Mucosa of stomach (tissue), 1 donor: ENCODE measurements at regions not wholly inside any gene's neighbourhood (a gene's known extent, or its start where the extent isn't known, plus 50 kb on each side); places are given as distances from the start of the nearest gene placed in this dataset.

Experiments
- H3K27me3 ChIP-seq: one replicate; pipeline ENCODE4 v1.7.0; 2013; ENCODE audit warnings: mild to moderate bottlenecking, low read length; ENCODE audit not compliant: control insufficient read depth, insufficient read depth
- H3K36me3 ChIP-seq: one replicate; pipeline ENCODE4 v1.7.0; 2013; ENCODE audit warnings: low read length; ENCODE audit not compliant: control insufficient read depth, insufficient read depth
- H3K4me1 ChIP-seq: one replicate; pipeline ENCODE4 v1.7.0; 2013; ENCODE audit warnings: mild to moderate bottlenecking, low read length; ENCODE audit not compliant: control insufficient read depth, insufficient read depth
- H3K4me3 ChIP-seq: one replicate; pipeline ENCODE4 v1.7.0; 2013; ENCODE audit warnings: low read length
- H3K9ac ChIP-seq: one replicate; pipeline ENCODE4 v1.7.0; 2013; ENCODE audit warnings: mild to moderate bottlenecking, low read length, moderate library complexity
- H3K9me3 ChIP-seq: one replicate; pipeline ENCODE4 v1.7.0; 2013; ENCODE audit warnings: mild to moderate bottlenecking, low read length, moderate library complexity; ENCODE audit not compliant: control insufficient read depth
- donor health status: Pancreatic carcinoma.

DNA sequence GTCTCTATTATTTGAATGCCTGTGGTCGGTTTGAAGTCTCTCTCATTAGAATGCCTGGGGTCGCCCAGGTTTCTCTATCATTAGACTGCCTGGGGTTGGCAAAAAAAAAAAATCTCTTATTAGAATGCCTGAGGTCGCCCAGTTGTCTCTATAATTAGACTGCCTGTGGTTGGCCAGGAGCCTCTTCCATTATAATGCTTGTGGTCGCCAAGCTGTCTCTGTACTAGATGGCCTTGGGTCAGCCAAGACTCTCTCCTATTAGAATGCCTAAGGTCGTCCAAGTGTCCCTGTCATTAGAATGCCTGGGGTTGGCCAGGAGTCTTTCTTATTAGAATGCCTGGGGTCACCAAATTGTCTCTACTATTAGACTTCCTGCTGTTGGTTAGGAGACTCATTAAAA lies 2228.4 kb downstream of the TP53TG3F start:
- Histone ChIP-seq H3K9ac (no peak overlapping the region), H3K27me3 (no peaks in the 10 kb centered on the region), H3K4me3 (no peak overlapping the region), H3K9me3 (no peaks in the 10 kb centered on the region), H3K4me1 (no peaks in the 10 kb centered on the region), H3K36me3 (no peaks in the 10 kb centered on the region)

DNA sequence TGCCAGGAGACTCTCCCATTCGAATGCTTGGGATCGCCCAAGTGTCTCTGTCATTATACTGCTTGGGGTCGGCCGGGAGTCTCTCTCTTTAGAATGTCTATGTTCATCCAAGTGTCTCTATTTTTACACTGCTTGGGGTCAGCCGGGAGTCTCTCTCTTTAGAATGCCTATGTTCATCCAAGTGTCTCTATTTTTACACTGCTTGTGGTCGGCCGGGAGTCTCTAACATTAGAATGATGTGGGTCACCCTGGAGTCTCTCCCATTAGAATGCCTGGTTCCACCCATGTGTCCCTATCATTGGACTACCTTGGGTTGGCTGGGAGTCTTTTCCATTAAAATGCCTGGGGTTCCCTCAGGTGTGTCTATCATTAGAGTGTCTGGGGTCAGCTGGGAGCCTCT lies 2230.4 kb downstream of the TP53TG3F start:
- no peaks in the 10 kb centered on the region for H3K9me3 ChIP-seq

GRCh38 chr16:35690413-35690812 lies 2231.0 kb downstream of the TP53TG3F start:
- Histone ChIP-seq H3K27me3 (no peaks in the 10 kb centered on the region), H3K36me3 (no peaks in the 10 kb centered on the region), H3K4me3 (no peak overlapping the region), H3K9ac (no peak overlapping the region), H3K9me3 (no peaks in the 10 kb centered on the region), H3K4me1 (no peaks in the 10 kb centered on the region)

More for the DNA sequence above, 2230.4 kb downstream of the TP53TG3F start:
- no peaks in the 10 kb centered on the region for H3K4me1 ChIP-seq
- no peak overlapping the region for H3K4me3 ChIP-seq
- H3K36me3 ChIP-seq = no peaks in the 10 kb centered on the region
- H3K27me3 ChIP-seq = no peaks in the 10 kb centered on the region
- no peak overlapping the region for H3K9ac ChIP-seq

DNA sequence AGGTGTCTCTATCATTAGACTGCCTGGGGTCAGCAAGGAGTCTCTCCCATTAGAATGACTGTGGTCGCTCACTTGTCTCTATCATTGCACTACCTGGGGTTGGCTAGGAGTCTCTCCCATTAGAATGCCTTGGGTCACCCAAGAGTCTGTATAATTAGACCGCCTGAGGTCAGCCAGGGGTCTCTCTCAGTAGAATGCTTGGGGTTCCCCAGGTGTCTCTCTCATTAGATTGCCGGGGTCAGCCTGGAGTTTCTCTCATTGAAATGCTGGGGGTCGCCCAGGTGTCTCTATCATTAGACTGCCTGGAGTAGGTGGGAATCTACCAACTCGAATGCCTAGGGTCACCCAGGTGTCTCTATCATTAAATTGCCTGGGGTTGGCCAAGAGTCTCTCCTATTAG lies 2231.6 kb downstream of the TP53TG3F start:
- H3K9me3 ChIP-seq = no peaks in the 10 kb centered on the region
- no peaks in the 10 kb centered on the region for H3K36me3 ChIP-seq
- no peak overlapping the region for H3K9ac ChIP-seq
- H3K4me3 ChIP-seq = no peak overlapping the region
- H3K4me1 ChIP-seq = no peaks in the 10 kb centered on the region
- H3K27me3 ChIP-seq = no peaks in the 10 kb centered on the region

DNA sequence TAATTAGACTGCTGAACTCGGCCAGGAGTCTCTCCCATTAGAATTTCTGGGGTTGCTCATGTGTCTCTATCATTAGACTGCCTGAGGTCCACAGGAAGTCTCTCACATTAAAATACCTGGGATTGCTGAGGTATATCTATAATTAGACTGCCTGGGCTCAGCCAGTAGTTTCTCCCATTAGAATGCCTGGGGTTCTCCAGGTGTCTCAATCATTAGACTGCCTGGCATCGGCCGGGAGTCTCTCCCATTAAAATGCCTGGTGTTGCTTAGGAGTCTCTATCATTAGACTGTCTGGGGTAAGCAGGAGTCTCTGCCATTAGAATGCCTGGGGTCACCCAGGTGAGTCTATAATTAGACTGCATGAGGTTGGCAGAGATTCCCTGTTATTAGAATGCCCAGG lies 2233.4 kb downstream of the TP53TG3F start:
- no peak overlapping the region for H3K4me3 ChIP-seq
- no peaks in the 10 kb centered on the region for H3K4me1 ChIP-seq
- no peak overlapping the region for H3K9ac ChIP-seq
- no peaks in the 10 kb centered on the region for H3K27me3 ChIP-seq
- H3K36me3 ChIP-seq = no peaks in the 10 kb centered on the region
- no peaks in the 10 kb centered on the region for H3K9me3 ChIP-seq

DNA sequence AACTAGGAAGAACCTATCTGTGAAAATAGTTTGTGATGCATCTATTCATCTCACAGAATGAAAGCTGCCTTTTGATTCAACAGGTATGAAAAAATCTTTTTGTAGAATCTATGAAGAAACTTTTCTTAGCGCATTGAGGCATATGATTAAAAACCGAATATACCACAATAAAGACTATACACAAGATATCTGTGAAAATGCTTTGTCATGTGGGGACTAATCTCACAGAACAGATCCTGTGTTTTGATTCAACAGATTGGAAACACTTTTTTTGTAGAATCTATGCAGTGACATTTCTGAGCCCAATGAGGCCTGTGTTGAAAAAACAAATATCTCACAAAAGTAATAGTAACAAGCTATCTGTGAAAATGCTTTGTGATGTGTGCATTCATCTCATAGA lies 2247.5 kb downstream of the TP53TG3F start:
- Histone ChIP-seq H3K36me3 (no peaks in the 10 kb centered on the region), H3K9me3 (no peaks in the 10 kb centered on the region), H3K4me3 (no peak overlapping the region), H3K4me1 (no peaks in the 10 kb centered on the region), H3K27me3 (no peaks in the 10 kb centered on the region), H3K9ac (no peak overlapping the region)

- Histone ChIP-seq H3K9me3 (no peaks in the 10 kb centered on the region), H3K27me3 (no peaks in the 10 kb centered on the region), H3K4me3 (no peak overlapping the region), H3K36me3 (no peaks in the 10 kb centered on the region), H3K4me1 (no peaks in the 10 kb centered on the region), H3K9ac (no peak overlapping the region)
Observed at GRCh38 chr16:35711435-35711834, 2252.0 kb downstream of the TP53TG3F start.

DNA sequence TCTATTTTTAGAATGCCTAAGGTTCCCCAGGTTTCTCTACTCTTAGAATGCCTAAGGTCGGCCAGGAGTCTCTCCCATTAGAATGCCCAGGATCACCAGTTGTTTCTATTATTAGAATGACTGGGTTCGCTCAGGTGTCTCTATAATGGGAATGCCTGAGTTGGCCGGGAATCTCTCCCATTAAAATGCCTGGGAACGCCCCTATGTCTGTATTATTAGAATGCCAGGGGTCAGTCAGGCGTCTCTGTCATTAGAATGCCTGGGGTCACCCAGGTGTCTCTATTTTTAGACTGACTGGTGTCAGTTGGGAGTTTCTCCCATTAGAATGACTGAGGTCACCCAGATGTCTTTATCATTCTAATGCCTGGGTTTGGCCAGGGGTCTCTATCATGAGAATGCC lies 2252.5 kb downstream of the TP53TG3F start:
- no peak overlapping the region for H3K4me3 ChIP-seq

DNA sequence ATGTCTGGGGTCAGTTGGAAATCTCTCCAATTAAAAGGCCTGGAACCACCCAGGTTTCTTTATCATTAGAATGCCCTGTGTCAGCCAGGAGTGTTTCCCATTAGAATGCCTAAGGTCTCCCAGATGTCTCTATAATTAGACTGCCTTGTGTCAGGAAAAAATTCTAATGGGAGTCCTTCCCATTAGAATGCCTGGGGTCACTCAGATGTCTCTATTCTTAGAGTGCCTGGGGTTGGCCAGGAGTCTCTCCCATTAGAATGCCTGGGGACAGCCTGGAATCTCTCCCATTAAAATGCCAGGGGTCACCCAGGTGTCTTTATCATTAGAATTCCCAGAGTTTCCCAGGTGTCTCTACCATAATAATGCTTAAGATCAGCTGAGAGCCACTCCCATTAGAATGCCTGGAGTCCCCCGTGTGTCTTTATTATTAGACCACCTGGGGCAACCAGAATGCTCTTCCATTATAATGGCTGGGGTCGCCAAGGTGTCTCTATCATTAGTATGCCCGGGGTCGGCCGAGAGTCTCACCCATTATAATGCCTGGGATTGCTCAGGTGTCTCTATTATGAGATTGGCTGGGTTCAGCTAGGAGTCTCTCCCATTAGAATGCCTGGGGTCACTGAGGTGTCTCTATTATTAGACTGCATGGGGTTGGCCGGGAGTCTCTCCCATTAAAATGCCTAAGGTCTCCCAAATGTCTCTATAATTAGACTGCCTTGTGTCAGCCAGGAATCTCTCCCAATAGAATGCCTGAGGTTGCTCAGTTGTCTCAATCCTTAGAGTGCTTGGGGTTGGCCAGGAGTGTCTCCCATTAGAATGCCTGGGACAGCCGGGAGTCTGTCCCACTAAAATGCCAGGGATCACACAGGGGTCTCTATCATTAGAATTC lies 2254.6 kb downstream of the TP53TG3F start:
- no peaks in the 10 kb centered on the region for H3K27me3 ChIP-seq
- H3K9ac ChIP-seq = no peak overlapping the region
- no peaks in the 10 kb centered on the region for H3K9me3 ChIP-seq
- no peak overlapping the region for H3K4me3 ChIP-seq
- no peaks in the 10 kb centered on the region for H3K4me1 ChIP-seq
- no peaks in the 10 kb centered on the region for H3K36me3 ChIP-seq

More for the DNA sequence above, 2252.5 kb downstream of the TP53TG3F start:
- H3K36me3 ChIP-seq = no peaks in the 10 kb centered on the region
- no peak overlapping the region for H3K9ac ChIP-seq
- H3K4me1 ChIP-seq = no peaks in the 10 kb centered on the region
- H3K27me3 ChIP-seq = no peaks in the 10 kb centered on the region
- no peaks in the 10 kb centered on the region for H3K9me3 ChIP-seq

GRCh38 chr16:35714665-35715064 lies 2255.3 kb downstream of the TP53TG3F start:
- H3K4me1 ChIP-seq = no peaks in the 10 kb centered on the region
- H3K9me3 ChIP-seq = no peaks in the 10 kb centered on the region

DNA sequence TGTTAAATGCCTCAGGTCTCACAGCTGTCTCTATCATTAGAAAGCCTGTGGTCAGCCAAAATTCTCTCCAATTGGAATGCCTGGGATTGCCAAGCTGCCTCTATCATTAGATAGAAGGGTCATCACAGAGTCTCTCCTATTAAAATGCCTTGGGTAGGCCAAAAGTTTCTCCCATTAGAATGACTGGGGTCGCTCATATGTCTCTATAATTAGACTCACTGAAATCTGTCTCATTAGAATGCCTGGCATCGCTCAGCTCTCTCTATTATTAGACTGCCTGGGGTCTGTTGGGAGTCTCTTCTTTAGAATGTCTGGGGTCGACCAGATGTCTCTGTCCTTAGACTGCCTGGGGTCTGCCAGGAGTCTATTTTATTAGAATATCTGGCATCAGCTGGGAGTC lies 2265.1 kb downstream of the TP53TG3F start:
- Histone ChIP-seq H3K9ac (no peak overlapping the region), H3K27me3 (no peaks in the 10 kb centered on the region), H3K4me3 (no peak overlapping the region), H3K4me1 (no peaks in the 10 kb centered on the region), H3K9me3 (peaks cover 5% of the 10 kb centered on the region), H3K36me3 (no peaks in the 10 kb centered on the region)

More at GRCh38 chr16:35714665-35715064, 2255.3 kb downstream of the TP53TG3F start:
- Histone ChIP-seq H3K4me3 (no peak overlapping the region), H3K36me3 (no peaks in the 10 kb centered on the region), H3K9ac (no peak overlapping the region), H3K27me3 (no peaks in the 10 kb centered on the region)

DNA sequence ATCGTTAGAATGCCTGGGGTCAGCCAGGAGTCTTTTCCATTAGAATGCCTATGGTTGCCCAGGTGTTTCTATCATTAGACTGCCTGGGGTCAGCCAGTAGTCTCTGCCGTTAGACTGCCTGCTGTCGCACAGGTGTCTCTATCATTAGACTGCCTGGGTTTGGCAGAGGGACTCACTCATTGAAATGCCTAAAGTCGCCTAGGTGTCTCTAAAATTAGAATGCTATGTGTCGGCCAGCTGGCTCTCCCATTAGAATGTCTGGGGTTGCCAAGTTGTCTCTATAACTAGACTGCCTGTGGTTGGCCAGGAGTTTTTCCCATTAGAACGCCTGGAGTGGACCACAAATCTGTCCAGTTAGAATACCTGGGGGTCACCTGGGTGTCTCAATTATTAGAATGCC lies 2266.5 kb downstream of the TP53TG3F start:
- H3K4me1 ChIP-seq = no peaks in the 10 kb centered on the region
- no peak overlapping the region for H3K9ac ChIP-seq
- H3K36me3 ChIP-seq = no peaks in the 10 kb centered on the region
- no peaks in the 10 kb centered on the region for H3K27me3 ChIP-seq
- no peak overlapping the region for H3K4me3 ChIP-seq
- peaks cover 5% of the 10 kb centered on the region for H3K9me3 ChIP-seq
